ENCODE measurements at regions not wholly inside any gene's neighbourhood (a gene's known extent, or its start where the extent isn't known, plus 50 kb on each side); places are given as distances from the start of the nearest gene placed in this dataset.
A peak's percentile ranks its signal among the peaks of the same experiment; 100 is the strongest.
"Not testable (repeated sequence)": the region's sequence is repeated elsewhere in the genome, so short reads cannot be mapped to it uniquely, and the experiment has no call there.

- DNase-seq (ENCODE audit: low read depth in 2 of 2) = no peak
Measured at GRCh38 chr7:24434972-24435371, 138.3 kb upstream of the PALS2 start.

DNA sequence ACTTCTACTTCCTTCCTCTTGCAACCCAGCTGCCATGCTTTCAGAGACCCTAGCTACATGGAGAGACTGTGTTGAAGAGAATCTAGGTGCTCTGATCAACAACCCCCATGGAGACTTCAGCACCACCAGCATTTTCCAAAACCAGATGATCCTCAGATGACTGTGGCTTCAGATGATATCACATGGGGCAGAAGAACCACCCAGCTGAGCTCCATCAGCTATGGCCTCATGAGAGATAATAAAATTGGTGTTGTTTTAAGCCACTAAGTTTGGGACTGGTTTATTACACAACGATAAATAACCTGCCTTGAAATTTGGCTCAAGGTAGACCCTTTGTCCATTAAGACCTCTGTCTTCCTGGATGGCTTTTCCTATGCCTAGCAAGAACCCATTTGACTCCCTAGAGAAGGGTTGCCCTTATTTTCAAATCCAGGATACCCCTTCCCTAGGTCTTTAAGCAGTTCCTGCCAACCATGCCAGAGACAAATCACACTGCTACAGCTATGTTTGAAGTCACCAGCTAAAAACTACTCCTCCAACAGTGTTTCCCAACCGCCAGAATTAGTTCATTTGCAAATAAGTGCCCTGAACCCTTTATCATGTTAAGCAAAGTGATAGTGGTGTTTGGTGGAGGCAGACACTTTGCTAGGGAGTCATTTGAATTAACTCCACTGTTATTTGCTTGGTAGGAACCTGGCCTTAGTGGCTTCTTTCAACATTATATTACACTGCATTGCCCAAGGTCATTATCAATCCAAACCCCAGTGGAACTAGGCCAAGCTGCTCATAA, 136.9 kb upstream of the PALS2 start:
- no peak for DNase-seq (ENCODE audit: low read depth in 2 of 2)

- no peak for DNase-seq (ENCODE audit: low read depth in 2 of 2)
Measured at GRCh38 chr7:24438232-24438631, 135.0 kb upstream of the PALS2 start.

DNA sequence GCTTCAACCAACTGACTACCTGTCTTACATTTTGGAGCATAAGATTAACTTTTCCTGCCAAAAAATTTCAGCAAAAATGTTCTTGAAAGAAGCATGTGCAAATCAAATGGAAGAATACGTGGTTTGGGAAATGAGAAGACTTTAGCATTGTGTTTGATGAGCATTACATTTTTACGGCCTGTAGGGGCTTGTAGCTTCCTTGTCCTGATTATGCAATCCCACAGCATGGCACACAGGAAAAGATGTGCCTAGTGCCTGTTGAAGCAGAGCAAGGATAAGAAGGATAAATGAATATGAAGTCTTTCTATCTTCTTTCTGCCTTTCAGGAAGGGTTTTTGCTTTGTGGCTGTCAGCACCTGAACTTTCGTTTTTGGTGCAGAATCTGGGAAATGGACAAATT, 134.1 kb upstream of the PALS2 start:
- not testable (repeated sequence) for DNase-seq (ENCODE audit: low read depth in 2 of 2)

DNA sequence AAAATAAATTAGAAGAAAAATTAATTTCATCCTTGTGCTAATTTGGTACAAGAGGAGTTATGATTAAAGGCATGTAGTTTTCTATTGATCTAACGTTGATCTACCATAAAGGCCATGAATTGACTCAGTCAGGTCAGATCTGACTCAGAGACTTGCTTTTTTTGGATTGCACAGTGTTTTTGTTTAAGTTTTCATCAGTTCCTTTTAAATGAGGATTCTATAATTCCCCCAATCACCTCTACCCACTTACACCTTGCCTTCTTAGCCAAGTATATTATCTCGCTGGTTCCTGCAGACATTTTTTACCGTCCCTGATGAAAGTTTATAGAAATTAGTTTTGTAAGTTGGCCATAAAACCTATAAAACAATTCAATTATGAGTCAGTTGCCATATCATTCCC, 132.4 kb upstream of the PALS2 start:
- DNase-seq (ENCODE audit: low read depth in 2 of 2) = no peak

- no peak for DNase-seq (ENCODE audit: low read depth in 2 of 2)
Measured at GRCh38 chr7:24441314-24442027, 131.8 kb upstream of the PALS2 start.

DNA sequence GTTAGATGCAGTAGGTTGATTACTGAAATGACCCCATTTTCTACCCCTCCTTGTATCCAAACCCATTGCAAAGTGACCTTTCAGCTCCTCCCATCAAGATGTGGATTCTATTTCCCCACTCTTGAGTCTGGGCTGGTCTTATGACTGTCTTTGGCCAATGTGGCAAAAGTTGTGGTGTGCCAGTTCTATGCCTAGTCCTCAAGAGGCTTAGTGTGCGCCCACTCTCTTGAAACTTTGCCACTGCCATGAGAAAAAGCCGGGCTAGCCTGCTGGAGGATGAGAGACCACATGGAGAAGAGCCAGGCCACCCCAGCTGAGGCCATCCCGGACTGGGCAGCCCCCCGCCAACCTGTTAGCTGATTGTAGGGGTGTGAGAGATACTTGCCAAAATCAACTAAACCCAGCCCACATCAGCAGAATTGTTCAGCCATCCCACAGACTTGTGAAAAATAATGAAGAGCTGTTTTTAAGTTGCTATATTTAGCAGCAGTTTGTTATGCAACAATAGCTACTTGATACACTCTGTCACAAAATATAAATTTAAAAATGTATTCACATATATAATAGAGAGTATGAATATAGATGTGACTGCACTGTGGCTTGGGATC, 131.0 kb upstream of the PALS2 start:
- peak in 1 of 2 donors; percentile 4 for DNase-seq (ENCODE audit: low read depth in 2 of 2)

DNA sequence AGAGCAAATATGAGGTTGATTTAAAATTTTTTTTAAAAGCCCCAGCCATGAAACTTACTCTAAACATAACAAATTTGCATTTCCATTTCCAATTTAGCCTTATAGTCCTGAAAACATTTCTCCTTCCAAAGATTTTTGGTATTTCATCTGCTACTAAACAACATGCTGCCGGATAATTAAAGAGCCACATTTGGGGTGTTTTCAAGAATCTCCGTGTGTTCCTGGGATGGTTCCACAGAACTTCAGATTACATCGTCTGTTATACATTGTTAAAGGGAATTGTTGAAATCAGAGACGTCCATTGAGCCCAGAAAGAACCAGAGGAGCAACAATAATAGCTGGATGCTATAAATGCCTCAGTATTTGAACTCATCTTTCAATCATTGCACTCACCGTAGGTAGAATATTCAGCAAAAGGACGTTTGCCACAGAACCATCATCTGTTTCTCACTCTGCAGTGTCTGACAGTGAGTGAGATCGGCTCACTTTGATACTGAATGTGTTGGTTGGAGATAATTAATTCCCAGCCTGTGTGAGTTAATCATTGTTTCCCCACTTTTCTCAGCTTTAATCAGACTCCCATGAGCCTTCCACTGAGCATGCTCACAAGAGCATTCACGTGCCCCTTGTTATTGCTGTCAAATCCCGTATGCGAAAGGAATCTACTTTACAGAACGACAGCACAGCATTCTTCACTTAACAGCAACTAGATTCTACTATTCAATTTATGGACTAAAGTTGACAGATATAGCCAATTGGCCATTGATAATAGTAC, 128.4 kb upstream of the PALS2 start:
- no peak for DNase-seq (ENCODE audit: low read depth in 2 of 2)

GRCh38 chr7:24448038-24448437, 125.2 kb upstream of the PALS2 start:
- no peak for DNase-seq (ENCODE audit: low read depth in 2 of 2)

DNA sequence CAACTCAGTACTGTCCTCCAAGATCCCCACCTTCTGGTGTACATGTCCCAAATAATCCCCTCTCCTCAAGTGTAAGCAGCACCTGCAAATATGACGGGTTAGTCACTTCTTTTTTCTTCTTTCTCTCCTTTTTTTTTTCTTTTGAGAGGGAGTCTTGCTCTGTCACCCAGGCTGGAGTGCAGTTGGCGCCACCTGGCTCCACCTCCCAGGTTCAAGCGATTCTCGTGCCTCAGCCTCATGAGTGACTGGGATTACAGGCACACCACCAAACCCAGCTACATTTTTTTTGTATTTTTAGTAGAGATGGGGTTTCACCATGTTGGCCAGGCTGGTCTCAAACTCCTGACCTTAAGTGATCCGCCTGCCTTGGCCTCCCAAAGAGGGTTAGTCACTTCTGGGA, 123.8 kb upstream of the PALS2 start:
- not testable (repeated sequence) for DNase-seq (ENCODE audit: low read depth in 2 of 2)

DNA sequence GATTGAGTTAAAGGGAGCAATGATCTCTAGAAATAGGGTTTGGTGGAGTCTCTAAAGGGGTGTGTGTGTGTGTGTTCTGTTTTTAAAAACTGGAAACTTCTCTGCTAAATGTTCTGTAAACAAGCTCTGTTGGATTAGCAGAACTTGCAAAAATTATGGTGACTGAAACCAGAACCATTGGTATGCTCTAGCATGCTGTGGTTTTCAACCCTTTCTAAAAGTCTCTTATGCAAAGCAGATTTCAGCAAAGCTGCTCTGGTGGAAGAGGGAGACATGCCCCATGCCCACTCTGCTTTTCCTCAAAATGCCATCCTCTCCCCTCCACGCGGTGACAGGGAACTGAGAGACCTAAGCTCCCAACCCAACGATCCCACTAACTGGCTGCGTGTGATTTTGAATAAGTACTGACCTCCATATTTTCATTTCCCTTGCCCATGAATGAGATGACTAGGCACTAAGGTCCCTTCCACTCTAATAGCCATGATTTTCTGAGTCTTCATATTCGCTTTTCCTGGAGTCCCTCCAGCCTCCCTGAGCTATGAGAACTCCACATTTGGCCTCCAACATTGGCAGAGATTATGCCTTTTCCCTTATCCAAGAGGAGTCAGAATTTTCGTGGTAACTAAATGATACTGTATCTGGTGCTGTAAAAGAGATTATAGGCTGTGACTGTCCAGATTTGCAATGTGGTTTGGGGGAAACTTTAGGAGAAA, 117.3 kb upstream of the PALS2 start:
- DNase-seq (ENCODE audit: low read depth in 2 of 2) = no peak

- no peak for DNase-seq (ENCODE audit: low read depth in 2 of 2)
Measured at GRCh38 chr7:24456526-24457218, 116.6 kb upstream of the PALS2 start.

DNA sequence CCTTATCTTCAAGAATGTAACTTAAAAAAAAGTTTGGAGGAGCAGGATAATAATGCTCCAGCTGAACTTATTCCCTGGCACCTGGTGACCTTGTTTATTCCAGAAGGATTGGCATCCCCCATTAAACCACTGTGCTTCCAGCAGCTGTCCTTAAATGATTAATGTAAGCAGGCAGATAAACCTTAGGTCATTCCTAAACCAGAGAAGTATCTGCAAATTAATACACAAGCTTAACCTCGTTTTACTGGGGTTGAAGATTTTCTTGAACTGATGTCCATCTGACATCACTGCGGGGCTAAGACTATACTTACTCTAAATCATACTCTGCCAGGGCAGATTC, 116.1 kb upstream of the PALS2 start:
- DNase-seq (ENCODE audit: low read depth in 2 of 2) = no peak

DNA sequence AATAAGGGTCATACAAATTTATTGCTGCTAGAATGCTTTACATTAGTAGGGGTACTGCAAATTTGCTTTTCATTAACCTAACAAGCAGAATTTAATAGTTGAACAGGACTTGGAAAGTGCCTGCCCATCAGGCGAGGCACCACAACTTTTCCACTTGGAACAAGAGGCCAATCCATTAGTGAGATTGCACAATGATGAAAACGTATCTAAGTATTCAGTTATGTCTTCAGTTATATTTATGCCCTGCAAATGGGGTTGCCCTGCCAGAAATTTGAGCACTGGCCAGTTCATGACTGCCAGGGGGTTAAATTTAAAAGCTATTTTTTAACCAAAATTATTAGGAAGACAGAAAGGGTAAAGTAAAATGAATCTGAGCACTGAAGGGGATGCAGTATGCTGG, 111.1 kb upstream of the PALS2 start:
- no peak for DNase-seq (ENCODE audit: low read depth in 2 of 2)

- DNase-seq (ENCODE audit: low read depth in 2 of 2) = no peak
Measured at GRCh38 chr7:24462984-24463383, 110.3 kb upstream of the PALS2 start.

DNA sequence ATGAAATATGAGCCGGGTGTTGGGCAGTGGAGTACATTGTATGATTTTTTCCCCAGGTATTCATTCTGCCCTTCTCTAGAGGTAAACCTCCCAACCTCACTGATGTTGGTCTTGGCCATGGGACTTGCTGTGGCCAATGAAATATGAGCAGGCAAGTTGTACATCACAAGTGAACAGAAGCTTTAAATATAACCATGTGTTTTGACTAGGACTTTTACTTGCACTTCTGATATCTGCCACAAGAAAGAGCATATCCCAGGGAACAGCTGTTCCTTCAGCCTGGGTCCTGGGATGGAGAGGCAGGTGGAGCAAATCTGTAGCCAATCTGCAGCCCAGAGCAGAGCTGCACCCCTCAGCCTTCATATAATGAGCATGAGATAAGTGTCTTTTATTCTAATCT, 109.8 kb upstream of the PALS2 start:
- no peak for DNase-seq (ENCODE audit: low read depth in 2 of 2)

- no peak for DNase-seq (ENCODE audit: low read depth in 2 of 2)
Measured at GRCh38 chr7:24464861-24465260, 108.4 kb upstream of the PALS2 start.

GRCh38 chr7:24466168-24466768, 107.0 kb upstream of the PALS2 start:
- DNase-seq (ENCODE audit: low read depth in 2 of 2) = no peak

GRCh38 chr7:24469118-24469517, 104.1 kb upstream of the PALS2 start:
- DNase-seq (ENCODE audit: low read depth in 2 of 2) = no peak

- DNase-seq (ENCODE audit: low read depth in 2 of 2) = no peak
Measured at GRCh38 chr7:24472093-24472492, 101.2 kb upstream of the PALS2 start.

Data from stimulated activated CD8-positive, alpha-beta memory T cell treated with anti-CD3 and anti-CD28 coated beads, Interleukin-7, amount 100 ng/mL, for 4 hours (primary cell).